HCT116 (cell line): ENCODE measurements at regions not wholly inside any gene's neighbourhood (a gene's known extent, or its start where the extent isn't known, plus 50 kb on each side); places are given as distances from the start of the nearest gene placed in this dataset.

Experiments
- ATAC-seq: fragments of 200-7000 bp; cut with Tn5 transposase; 2 replicates; pipeline ENCODE4 v1.9.1; 2020; ENCODE audit warnings: mild to moderate bottlenecking, moderate library complexity
- BruUV-seq: library from RNA; stranded (reverse); fragments of 400-500 nt; replicated peaks from 2 replicates; lab custom pipeline; 2021; lab: Mats Ljungman, UMichigan
- CTCF ChIA-PET: fragments of 300-600 bp; sonication (Branson Sonifier 250); formaldehyde crosslinking; loops from one replicate; lab custom pipeline; 2021; ENCODE audit warnings: antibody characterized with exemption; lab: Charles Lee
- POLR2A ChIA-PET: fragments of 300-600, 350-600 bp; sonication (Branson Sonifier 250); formaldehyde crosslinking; loops from one replicate; lab custom pipeline; 2021; ENCODE audit warnings: antibody characterized with exemption; lab: Charles Lee
- RAD21 ChIA-PET, 2 experiments: fragments of 300-600 bp; sonication (Branson Sonifier 250); formaldehyde crosslinking; loops; one replicate each; lab custom pipeline; 2023; ENCODE audit warnings: low total read pairs in 2 of 2; ENCODE audit not compliant: uncharacterized antibody in 2 of 2, unreplicated experiment in 2 of 2, low non-redundant PET in 1 of 2; lab: Charles Lee
- DNase-seq: peaks from one replicate; pipeline ENCODE4 v3.0.0-alpha.2; 2010; ENCODE audit warnings: low read depth, low spot score
- H2AFZ ChIP-seq: fragments of 200-600 bp; shearing (Covaris generic), sonication (generic); 2 replicates; pipeline ENCODE4 v1.6.1; 2017; ENCODE audit warnings: low read depth, mixed run types, mixed read lengths, antibody characterized with exemption, low read length; ENCODE audit not compliant: poor library complexity, severe bottlenecking
- H3K27ac ChIP-seq: 2 replicates; pipeline ENCODE4 v1.5.1; 2012; ENCODE audit warnings: low read depth, low read length
- H3K27me3 ChIP-seq: fragments of 200-600 bp; sonication (generic); 2 replicates; pipeline ENCODE4 v1.6.1; 2016; ENCODE audit warnings: mixed run types, low read length, mixed read lengths; ENCODE audit not compliant: insufficient read depth
- H3K36me3 ChIP-seq, 2 experiments: fragments of 200-500 bp in 1 of 2; fragments of 200-600 bp in 1 of 2; sonication (Bioruptor generic) in 1 of 2; sonication (generic) in 1 of 2; 2 replicates each; pipeline versions ENCODE4 v1.5.1 to v1.6.1; 2014 to 2016; ENCODE audit warnings: low read length in 2 of 2, inconsistent platforms in 1 of 2, mixed read lengths in 1 of 2, mixed run types in 1 of 2; ENCODE audit not compliant: insufficient read depth in 2 of 2, control insufficient read depth in 1 of 2
- H3K4me1 ChIP-seq, 2 experiments: fragments of 200-600 bp in 1 of 2; sonication (generic) in 1 of 2; 2 replicates each; pipeline versions ENCODE4 v1.5.1 to v1.6.1; 2012 to 2017; ENCODE audit warnings: low read length in 2 of 2, inconsistent platforms in 1 of 2, mild to moderate bottlenecking in 1 of 2, mixed read lengths in 1 of 2, mixed run types in 1 of 2, moderate library complexity in 1 of 2; ENCODE audit not compliant: insufficient read depth in 2 of 2, control insufficient read depth in 1 of 2
- H3K4me2 ChIP-seq: fragments of 200-600 bp; sonication (generic); 2 replicates; pipeline ENCODE4 v1.6.1; 2017; ENCODE audit warnings: mixed run types, low read length, mixed read lengths
- H3K4me3 ChIP-seq, 2 experiments: fragments of 200-600 bp in 1 of 2; sonication (generic) in 1 of 2; replicated peaks in 1 of 2; 2 replicates each; pipeline ENCODE4 v1.5.1; 2011 to 2016; ENCODE audit warnings: low read length in 2 of 2, control low read depth in 1 of 2, low read depth in 1 of 2, mild to moderate bottlenecking in 1 of 2, mixed read lengths in 1 of 2, mixed run types in 1 of 2
- H3K79me2 ChIP-seq: fragments of 200-600 bp; sonication (generic); 2 replicates; pipeline ENCODE4 v1.6.1; 2017; ENCODE audit warnings: mild to moderate bottlenecking, mixed run types, low read length, moderate library complexity, mixed read lengths; ENCODE audit not compliant: insufficient read depth
- H3K9ac ChIP-seq: fragments of 200-600 bp; sonication (generic); 2 replicates; pipeline ENCODE4 v1.6.1; 2016; ENCODE audit warnings: low read length, mixed read lengths
- H3K9me2 ChIP-seq: fragments of 200-600 bp; sonication (generic), shearing (Covaris generic); 2 replicates; pipeline ENCODE4 v1.6.1; 2017; ENCODE audit warnings: mixed run types, mild to moderate bottlenecking, moderate library complexity; ENCODE audit not compliant: insufficient read depth
- H3K9me3 ChIP-seq, 2 experiments: fragments of 200-500 bp in 1 of 2; fragments of 200-600 bp in 1 of 2; sonication (Bioruptor generic) in 1 of 2; sonication (generic) in 1 of 2; 2 replicates each; pipeline ENCODE4 v1.6.1; 2014 to 2017; ENCODE audit warnings: low read length in 2 of 2, mixed read lengths in 2 of 2, inconsistent platforms in 1 of 2, low read depth in 1 of 2, mild to moderate bottlenecking in 1 of 2, mixed run types in 1 of 2, moderate library complexity in 1 of 2; ENCODE audit not compliant: control insufficient read depth in 1 of 2, insufficient read depth in 1 of 2
- H4K20me1 ChIP-seq: fragments of 200-600 bp; sonication (generic), shearing (Covaris generic); 2 replicates; pipeline ENCODE4 v1.6.1; 2017; ENCODE audit warnings: mixed run types, mild to moderate bottlenecking, moderate library complexity; ENCODE audit not compliant: insufficient read depth
- ATF3 ChIP-seq: IDR thresholded peaks from 2 replicates; pipeline ENCODE4 v1.6.1; 2012
- EGR1 ChIP-seq: IDR thresholded peaks from 2 replicates; pipeline ENCODE4 v1.6.1; 2012; ENCODE audit warnings: low read depth
- FOSL1 ChIP-seq: IDR thresholded peaks from 2 replicates; pipeline ENCODE4 v1.6.1; 2012; ENCODE audit warnings: low read depth
- MAX ChIP-seq: IDR thresholded peaks from 2 replicates; pipeline ENCODE4 v1.6.1; 2012
- POLR2A ChIP-seq: IDR thresholded peaks from 2 replicates; pipeline ENCODE4 v1.7.0; 2011; ENCODE audit warnings: borderline replicate concordance; ENCODE audit not compliant: insufficient read depth, insufficient read length; ENCODE audit errors: extremely low read depth
- POLR2AphosphoS5 ChIP-seq: IDR thresholded peaks from 2 replicates; pipeline ENCODE4 v1.6.1; 2011; ENCODE audit warnings: mild to moderate bottlenecking, low read depth, low read length, moderate library complexity
- RAD21 ChIP-seq: IDR thresholded peaks from 2 replicates; pipeline ENCODE4 v1.6.1; 2012; ENCODE audit warnings: low read depth, mild to moderate bottlenecking
- REST ChIP-seq: IDR thresholded peaks from 2 replicates; pipeline ENCODE4 v1.6.1; 2012; ENCODE audit warnings: low read depth
- SIN3A ChIP-seq: IDR thresholded peaks from 2 replicates; pipeline ENCODE4 v1.6.1; 2012; ENCODE audit warnings: low read depth
- SRF ChIP-seq: IDR thresholded peaks from 2 replicates; pipeline ENCODE4 v1.6.1; 2012; ENCODE audit warnings: low read depth
- YY1 ChIP-seq: IDR thresholded peaks from 2 replicates; pipeline ENCODE4 v1.6.1; 2011; ENCODE audit warnings: low read length, low read depth, moderate library complexity, mild to moderate bottlenecking; ENCODE audit not compliant: insufficient replicate concordance; ENCODE audit errors: extremely low read depth
- ZBTB33 ChIP-seq: IDR thresholded peaks from 2 replicates; pipeline ENCODE4 v1.6.1; 2011; ENCODE audit warnings: mild to moderate bottlenecking, low read length, moderate library complexity; ENCODE audit not compliant: insufficient replicate concordance; ENCODE audit errors: extremely low read depth
- ZFX ChIP-seq: fragments of 450-650 bp; IDR thresholded peaks from 2 replicates; pipeline ENCODE4 v1.6.1; 2017
- intact Hi-C: fragments of 100-400 bp; cut with micrococcal nuclease; formaldehyde crosslinking; loops from 2 replicates; pipeline ENCODE4 v1.10.0; 2022

GRCh38 chr11:109960831-109961230 lies 132.4 kb upstream of the ZC3H12C start:
- Histone ChIP-seq H2AFZ (no peak overlapping the region), H3K36me3 (no peaks in the 10 kb centered on the region), H3K27me3 (no peaks in the 10 kb centered on the region), H3K79me2 (no peaks in the 10 kb centered on the region), H3K9ac (no peak overlapping the region), H3K4me2 (no peak overlapping the region), H3K4me1 (no peaks in the 10 kb centered on the region), H3K9me2 (peaks cover 2% of the 10 kb centered on the region; the same call in 1 of the 2 replicates), H3K27ac (no peak overlapping the region), H4K20me1 (no peaks in the 10 kb centered on the region), H3K9me3 (no peaks in the 10 kb centered on the region), H3K4me3 (no peak overlapping the region)
- ChIA-PET POLR2A (no interaction called here), CTCF (no interaction called here), RAD21 (no interaction called here)
- no peak for ATAC-seq
- no peak for TF ChIP-seq POLR2AphosphoS5
- TF ChIP-seq ATF3: no peak
- TF ChIP-seq SIN3A: no peak
- no peak for TF ChIP-seq ZFX
- no peak for TF ChIP-seq FOSL1
- no peak for TF ChIP-seq YY1
- no peak for TF ChIP-seq SRF
- TF ChIP-seq POLR2A: no peak
- no peak for TF ChIP-seq REST
- TF ChIP-seq RAD21: no peak
- TF ChIP-seq EGR1: no peak
- no peak for TF ChIP-seq ZBTB33
- no peak for TF ChIP-seq MAX
- no TSS peak for BruUV-seq
- intact Hi-C loops: no loop called here
- DNase-seq: no peak
